Renal pelvis (tissue), 1 donor: ENCODE measurements at regions not wholly inside any gene's neighbourhood (a gene's known extent, or its start where the extent isn't known, plus 50 kb on each side); places are given as distances from the start of the nearest gene placed in this dataset.
"Not testable (repeated sequence)": the region's sequence is repeated elsewhere in the genome, so short reads cannot be mapped to it uniquely, and the experiment has no call there.

Experiments
- DNase-seq: peaks from one replicate; pipeline ENCODE4 v3.0.0-alpha.2; 2013

DNA sequence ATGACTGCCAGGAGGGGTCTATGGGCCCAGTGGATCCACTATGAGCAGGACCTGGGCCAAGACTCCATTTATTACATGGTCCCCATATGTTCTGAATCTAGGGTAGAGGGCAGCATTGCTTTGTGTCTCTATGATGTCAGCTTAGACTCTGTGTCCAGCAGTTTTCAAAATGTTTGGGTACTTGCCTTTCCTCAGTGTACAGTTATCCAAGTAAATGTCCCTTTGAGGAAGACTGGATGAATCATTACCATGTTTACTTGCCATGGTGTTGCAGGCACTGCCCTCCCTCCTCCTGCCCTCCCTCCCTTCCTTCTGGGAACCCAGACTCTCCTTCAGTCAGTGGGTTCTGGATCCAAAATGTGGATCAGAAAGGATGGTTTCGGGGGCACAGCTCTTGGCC lies 108.6 kb downstream of the NRN1 start:
- no peak for DNase-seq

DNA sequence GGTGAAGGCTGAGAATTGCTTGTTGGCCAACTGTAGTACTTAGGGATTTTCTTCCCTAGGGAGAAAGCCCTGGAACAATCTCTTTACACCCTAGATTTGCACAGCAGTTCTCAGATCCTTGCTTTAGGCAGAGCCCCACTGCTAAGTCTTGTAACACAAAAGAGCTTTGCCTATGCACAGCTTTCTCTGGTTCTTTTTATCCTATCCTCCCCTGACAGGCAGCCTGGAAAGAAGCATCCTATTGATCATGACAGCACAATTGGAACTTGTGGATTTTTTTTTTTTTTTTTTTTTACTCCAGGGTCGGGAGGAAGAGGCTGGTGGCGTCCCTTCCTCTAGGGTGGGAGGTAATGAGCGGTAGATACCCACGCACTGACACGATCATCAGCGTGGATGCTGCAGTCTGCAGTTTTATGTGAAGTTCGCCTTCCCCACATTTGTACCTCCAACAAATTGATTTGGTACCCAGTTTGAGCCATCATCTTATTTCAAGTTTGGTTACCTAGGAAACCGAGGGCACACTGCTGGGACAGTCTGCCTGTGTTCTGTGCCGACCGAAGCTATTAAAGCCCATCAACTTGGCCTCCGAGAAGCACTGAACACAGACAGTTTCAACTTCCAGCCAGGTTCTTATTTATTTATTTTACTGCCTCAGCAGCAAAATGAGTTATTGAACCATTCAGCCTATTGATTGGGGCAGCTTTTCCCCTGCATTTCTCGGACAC lies 110.1 kb downstream of the NRN1 start:
- DNase-seq: no peak

DNA sequence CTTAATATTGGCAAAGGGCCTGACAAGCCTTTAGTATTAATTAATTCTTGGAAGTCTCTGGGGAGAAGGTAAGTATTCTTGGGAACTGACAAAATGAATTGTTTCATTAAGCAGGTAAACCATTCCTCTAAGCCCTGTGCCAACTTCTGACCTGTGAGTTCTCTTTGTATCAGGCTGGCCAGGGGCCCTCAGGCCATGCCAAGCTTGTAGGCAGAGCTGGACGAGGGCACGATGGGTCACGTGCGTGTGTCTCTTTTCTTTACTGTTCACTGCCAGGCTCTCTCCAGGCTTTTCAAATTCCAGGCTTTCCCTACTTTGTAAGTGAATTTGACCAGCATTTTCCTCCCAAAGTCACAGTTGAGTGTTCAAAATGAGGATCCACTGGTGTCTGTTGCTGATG lies 112.4 kb downstream of the NRN1 start:
- DNase-seq: no peak

DNA sequence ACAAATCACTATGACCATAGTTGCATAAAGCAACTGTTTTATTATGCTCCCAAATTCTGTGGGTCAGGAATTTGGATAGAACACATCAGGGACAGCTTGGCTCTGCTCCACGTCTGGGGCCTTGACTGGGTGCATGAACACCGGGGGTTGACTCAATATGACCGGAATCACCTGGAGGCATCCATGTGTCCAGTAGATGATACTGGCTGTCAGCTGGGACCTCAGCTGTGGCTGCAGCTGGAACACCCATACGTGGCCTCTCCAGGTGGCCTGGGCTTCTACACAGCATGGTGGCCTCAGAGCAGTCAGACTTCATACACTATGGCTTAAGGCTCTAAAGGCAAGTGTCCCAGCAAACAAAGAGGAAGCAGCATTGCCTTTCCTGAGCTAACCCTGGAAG lies 113.4 kb downstream of the NRN1 start:
- no peak for DNase-seq

DNA sequence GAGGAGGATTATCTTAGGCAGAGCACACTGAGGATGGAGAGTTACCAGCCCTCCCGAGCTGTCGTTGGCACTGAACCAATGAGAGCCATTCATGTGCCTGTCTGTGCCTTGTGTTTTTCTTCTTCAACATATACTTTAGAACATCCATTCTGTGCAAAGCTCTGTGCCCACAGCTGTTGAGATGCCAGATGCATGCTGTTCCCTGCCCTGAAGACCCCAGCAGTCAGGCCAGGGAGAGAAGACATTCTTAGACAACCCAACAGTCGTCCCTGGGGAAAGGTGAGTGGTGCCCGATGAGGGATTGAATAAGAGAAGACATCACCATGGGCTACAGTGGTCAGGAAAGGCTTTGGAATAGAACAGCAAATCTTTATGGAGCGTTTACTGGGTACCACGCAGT lies 114.1 kb downstream of the NRN1 start:
- DNase-seq: no peak

DNA sequence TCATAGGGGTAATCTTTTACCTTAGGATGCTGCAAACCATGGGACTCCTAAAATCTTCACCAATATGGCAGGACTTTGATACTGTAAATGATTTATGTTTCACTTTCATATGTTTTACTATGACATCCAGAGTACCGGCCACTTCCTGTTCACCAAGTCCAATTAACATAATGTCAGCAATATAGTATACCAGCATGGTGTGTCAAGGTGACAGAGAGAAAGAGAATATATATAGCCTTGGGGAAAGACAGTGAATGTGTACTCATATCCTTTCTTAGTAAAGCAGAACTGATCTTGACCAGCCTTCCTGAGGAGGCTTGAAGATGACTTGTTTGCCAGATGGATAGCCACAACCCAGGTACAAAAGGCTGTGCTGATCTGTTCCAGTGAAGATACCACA lies 127.9 kb downstream of the NRN1 start:
- DNase-seq: no peak

DNA sequence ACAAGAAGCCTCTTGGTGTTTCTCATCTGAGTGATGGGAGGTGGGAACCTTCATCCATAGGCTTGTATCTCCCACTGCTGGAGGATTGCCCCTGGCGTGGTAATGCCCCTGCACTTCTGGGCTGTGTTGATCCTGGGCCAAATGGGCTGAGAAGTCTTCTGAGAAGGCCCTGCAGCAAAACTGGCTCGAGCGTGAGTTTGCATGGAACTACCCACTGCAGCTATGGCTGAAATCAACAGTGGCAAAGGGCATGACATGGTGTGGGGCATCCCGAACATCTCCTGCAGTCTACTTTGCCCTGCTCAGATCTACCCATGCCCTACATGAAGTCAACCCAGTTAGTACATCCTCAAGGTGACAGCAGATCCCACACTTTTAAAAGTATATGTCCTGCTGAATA lies 130.6 kb downstream of the NRN1 start:
- DNase-seq: no peak

DNA sequence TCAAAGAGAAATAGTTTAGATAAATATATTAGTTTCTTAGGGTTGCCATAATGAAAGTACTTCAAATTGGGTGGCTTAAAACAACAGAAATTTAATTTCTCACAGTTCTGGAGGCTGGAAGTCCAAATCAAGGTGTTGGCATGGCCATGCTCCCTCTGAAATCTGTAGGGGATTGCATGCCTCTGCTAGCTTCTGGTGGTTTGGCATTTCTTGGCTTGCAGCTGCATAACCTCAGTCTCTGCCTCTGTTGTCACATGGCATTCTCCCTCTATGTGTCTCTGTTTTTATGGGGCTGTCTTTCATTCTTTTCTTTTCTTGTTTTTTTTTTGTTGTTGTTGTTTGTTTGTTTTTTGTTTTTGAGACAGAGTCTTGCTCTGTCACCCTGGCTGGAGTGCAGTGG lies 132.7 kb downstream of the NRN1 start:
- not testable (repeated sequence) for DNase-seq

DNA sequence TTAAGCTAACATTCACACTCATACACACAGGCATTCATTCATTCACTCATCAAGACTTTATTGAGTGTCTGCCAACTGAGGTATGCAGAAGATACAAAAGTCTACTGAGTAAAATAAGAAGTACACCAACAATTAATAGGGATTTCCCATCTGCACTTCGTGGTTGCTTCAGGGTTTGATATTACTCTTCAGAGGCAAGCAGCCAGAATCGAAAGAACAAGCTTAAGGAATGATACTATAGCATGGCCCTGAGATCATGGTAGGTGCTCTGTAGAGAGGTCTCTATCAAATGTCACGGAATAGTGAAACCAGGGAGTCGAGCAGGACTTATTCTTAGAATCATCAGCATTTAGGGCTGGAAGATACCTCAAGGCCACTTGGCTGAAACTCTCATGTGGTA lies 135.4 kb downstream of the NRN1 start:
- DNase-seq: no peak

DNA sequence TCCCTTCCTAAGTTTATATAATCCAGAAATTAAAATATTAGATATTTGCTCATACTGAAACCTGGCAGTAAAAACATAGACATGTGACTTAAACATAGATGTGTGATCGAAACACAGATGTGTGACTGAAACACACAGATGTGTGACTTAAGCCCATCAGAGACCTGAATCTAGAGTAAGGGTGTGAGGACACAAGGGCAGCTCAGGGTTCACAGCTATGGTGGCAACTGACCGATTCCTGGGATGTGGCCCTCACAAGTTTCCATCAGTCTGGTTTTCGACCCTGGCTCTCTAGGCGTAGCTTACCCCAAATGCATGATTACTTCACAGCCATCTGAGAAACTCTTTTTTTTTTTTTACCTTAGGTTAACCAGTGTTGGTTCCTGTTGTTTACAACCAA lies 137.0 kb downstream of the NRN1 start:
- no peak for DNase-seq

DNA sequence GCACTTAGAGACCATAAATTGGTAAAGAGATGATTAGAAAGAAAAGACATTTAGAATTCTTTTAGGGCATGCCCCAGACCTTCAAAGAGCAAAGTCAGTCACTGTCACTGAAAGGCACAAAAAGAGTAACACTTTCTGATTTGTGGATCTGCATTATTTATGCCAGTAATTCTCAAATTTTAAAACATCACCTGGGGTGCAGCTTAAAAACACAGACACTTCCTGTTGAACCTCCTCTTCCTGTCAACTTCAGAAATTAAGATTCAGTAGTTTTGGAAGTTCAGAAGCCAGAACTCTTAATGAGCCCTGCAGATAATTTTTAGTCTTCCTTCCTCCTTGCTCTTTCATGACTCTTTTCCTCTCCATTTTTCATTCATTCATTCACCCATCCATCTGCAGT lies 137.5 kb downstream of the NRN1 start:
- no peak for DNase-seq

DNA sequence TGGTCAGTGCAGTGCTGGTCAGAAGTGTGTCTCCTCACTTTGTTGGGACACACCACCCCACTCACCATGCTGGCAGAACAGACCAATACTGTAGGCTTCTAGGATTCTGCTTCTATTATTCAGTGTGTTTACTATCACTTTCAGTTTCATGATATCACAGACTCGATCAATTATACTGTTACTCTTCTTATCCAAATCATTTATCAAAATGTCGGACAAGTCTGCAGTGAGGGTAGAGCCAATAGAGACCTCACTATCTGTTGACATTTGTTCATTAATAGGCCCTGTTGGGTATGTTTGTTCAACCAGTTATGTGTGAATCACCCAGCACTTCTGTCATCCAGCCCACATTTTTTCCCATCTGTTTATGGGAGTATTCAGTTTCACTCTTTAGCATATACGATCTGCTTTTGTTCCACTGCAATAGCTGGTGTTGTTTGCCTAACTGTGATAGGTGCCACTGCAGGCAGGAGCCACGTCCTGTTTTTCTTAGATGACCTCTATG lies 140.1 kb downstream of the NRN1 start:
- peak; percentile 68 for DNase-seq

DNA sequence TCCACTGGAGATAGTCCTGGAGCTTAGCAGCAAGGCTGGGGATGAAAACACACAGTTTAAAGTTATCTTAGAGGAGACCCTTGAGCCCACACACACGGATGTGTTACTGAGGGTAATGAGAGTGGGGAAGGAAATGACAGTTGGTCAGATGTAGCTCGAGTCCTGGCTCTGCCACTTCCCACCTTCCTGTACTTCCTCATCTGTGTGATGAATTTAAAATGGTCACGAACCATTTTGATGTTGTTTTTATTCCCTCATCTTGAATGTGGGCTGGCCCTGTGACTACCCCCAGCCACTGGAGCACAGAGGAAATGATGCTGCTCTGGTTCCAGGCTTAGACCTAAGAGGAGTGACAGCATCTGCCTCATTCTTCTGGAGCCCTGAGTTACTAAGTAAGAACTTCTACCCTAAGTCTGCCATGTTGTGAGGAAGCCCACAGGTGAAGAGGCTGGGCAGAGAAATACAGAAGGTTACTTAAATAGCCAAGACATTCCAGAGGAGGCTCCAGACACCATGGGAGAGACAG lies 141.2 kb downstream of the NRN1 start:
- no peak for DNase-seq

DNA sequence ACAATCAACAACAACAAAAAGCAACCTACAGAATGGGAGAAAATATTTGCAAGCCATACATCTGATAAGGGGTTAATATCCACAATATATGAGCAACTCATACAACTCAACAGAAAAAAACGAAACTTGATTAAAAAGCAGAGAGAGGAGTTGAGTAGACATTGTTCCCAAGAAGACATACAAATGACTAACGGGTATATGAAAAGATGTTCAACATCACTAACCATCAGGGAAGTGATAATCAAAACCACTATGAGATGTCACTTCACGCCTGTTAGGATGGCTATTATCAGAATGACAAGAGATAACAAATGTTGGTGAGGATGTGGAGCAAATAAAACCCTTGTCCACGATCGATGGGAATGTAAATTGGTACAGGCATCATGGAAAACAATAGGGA lies 145.9 kb downstream of the NRN1 start:
- no peak for DNase-seq

DNA sequence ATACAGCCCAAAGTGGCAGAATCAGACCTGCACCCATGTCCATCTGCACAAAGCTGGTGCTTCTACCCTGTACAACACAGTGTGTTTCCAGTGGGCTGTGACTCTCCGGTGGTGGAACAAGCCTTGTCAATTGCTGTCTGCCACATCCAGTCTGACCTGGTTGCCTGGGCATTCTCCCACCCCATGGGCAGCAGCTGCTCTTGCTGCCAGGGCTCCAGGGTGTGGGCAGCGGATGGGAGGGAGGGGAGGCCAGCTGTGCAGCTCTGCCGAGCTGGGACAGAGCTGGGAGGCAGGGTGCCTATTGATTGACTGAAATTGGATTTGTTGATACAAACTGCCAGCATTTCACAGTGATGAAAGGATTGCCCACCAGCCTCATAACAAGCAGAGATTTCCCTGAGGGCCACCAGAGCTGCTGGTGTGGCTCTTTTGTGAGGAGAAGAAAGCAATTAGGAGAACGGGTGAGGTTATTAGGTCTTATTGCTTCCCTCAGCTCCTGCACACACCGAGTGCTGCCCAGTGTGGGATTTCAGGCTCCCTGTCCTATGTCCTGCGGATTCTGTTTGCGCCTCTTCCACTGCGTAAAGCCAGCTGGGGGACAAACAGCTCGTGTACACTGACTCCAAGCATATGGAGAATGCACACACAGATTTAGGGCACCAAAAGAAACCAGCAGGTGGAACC lies 150.8 kb downstream of the NRN1 start:
- no peak for DNase-seq

DNA sequence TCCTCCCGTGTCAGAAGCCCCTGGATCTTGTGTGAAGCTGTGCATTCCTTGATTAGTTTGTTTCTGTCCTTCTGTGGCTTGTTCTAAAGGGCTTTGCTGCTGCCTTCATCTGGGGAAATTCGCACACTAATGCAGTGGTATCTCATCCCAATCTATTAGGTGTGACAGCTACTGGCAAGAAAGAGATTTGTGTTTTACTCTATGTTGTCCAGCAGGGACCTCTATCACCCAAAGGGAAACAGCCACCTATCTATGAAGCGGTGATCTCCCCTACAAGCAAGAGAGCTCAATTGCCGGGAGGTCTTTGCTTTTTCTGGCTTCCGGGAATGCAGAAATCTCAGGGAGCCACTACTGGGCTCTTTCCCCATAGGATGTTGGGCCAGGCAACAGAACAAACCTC lies 151.8 kb downstream of the NRN1 start:
- no peak for DNase-seq

DNA sequence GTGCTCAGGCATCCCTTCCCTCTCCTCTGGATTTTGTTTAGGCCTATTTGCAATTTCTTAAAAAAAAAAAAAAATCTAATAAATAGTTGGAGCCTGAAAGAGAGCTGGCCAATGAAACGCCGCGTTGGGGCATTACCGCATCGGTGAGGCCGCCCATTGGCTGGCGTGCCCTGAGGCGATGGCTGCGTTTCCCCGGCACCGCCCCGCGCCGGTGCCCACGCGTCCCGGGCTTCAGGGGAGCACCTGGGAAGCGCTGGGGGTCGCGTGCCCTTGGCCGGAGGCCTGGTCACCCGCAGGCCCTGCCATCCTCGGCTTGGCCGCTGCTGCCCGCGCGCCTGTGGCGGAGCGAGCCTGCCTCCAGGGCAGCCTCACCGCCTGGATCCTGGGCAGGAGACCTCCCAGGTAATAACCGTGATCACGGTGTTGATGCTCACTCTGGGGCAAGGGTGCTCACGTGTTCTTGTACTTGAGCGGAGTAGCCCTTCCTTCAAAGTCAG lies 155.4 kb downstream of the NRN1 start:
- peak; percentile 81 for DNase-seq

DNA sequence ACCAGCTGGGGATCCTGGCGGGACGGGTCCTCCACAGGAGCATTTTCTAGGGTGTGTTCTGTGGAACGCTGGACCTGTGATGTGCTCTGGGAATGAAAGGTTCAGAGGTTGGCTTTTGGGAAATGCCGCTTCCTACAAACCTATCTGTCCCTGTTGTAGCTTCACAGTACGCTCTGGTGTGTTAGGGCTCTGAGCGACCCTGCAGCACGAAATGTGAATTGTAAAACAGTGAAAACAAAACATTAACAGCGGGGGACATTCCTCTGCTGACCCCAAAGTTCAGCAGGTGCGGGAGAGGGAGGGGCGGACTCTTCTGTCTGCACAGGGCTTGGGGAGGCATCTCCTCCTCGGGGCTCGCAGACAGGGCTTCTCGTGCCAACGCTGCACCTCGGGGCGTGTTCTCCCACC lies 155.9 kb downstream of the NRN1 start:
- peak; percentile 33 for DNase-seq

DNA sequence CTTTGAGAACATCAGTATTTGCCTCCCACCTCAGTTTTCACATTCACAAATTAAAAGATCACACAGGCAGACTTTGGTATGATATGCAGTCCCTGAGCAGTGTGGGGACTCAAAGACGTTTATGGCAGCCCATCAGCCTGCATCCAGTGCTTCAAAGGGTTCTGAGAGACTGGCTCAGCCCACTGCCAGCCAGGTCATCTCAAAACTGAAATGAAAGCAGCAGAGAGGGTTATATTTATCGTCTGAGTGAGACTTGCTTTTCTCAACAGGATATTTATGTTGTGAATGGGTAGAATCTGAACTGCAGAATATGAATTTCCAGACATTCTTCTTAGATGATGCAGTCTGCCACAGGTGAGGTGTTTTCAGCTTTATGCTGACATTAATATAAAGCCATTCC lies 159.8 kb downstream of the NRN1 start:
- no peak for DNase-seq

DNA sequence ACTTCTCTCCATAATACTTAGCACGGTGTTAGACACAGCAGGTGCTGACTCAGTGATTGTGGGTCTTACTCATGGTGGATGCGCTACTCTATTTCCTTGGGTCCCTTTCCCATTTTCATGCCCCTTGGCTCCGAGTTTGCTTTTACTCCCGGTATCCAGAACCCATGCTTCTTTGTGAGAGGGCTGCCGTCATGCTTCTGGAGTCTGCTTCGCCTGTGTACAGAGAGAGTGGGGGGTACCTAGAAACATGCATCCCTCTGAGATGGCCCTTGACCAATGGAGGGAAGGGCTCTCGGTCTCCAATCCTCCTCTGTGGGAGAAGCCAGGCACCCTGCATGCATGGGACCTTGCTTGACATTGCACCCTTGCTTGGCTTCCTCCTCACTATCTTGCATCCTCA lies 160.4 kb downstream of the NRN1 start:
- no peak for DNase-seq

DNA sequence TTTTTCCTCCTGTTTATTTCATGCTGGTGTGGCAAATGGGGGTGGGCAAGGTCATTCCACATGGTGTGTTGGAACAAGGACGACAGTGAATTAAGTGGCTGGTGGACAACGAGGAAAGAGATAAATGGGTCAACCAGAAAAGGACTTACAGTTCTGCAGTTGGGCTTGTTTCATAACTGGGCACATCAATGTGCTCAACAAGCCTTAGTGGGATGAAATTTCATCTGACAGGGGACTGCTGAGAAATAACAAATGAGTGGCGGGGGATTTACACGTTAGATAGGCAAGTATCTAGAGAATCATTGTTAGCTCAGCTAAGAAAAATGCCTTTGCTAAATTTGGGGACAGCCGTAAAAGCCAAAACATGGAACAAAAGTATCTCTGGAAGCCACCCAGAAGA lies 163.6 kb downstream of the NRN1 start:
- DNase-seq: no peak

DNA sequence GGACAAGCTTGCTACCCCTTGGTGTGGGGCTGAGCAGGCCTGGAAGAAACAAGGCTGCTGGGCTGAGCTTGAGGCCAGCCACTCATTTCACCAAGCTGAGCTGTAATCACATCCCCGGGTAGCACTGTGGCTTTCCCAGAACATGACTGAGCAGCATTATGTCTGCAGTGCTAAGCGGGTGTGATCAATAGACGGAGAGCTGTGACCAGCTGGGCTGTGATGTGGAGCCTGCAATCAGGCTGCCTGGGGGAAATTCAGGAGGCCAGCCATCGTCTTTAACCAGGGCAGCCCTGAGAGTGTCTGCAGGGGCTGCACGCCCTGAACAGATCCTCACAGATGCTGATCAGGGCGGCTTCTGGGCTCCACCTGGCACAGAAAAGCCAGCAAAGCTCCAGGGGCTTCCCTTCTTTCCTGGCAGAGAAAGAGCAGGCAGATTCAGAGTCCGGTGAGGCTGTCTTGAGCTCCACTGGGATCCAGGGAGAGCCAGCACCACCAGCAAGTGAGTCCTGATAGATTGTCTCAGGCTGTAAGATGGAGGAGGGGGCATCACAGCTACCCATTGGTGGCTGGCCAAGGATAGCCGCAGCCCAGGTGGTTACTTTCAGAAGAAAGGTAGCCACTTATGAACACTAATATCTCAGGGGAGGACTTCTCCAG lies 165.9 kb downstream of the NRN1 start:
- no peak for DNase-seq
